WTC11 (cell line): ENCODE measurements at regions not wholly inside any gene's neighbourhood (a gene's known extent, or its start where the extent isn't known, plus 50 kb on each side); places are given as distances from the start of the nearest gene placed in this dataset.

ENCODE experiments used
- ATAC-seq: fragments of 200-7000 bp; cut with Tn5 transposase; 2 replicates; pipeline ENCODE4 v1.10.0; 2021; ENCODE audit warnings: mild to moderate bottlenecking, moderate library complexity
- CTCF ChIA-PET: fragments of 300-600 bp; sonication (Branson Sonifier 250); formaldehyde crosslinking; loops from one replicate; lab custom pipeline; 2021; ENCODE audit warnings: antibody characterized with exemption; lab: Charles Lee
- POLR2A ChIA-PET: fragments of 350-600 bp; sonication (Branson Sonifier 250); formaldehyde crosslinking; loops from one replicate; lab custom pipeline; 2021; ENCODE audit warnings: antibody characterized with exemption; lab: Charles Lee
- DNase-seq: peaks from one replicate; pipeline ENCODE4 v3.0.0; 2021; ENCODE audit warnings: low spot score
- H3K27ac Mint-ChIP-seq: 2 replicates; pipeline ENCODE4 v1.8.0; 2021; ENCODE audit warnings: mixed read lengths
- H3K27me3 Mint-ChIP-seq: 2 replicates; pipeline ENCODE4 v1.8.0; 2021; ENCODE audit warnings: low read depth, mild to moderate bottlenecking, moderate library complexity, mixed read lengths
- H3K36me3 Mint-ChIP-seq: 2 replicates; pipeline ENCODE4 v1.8.0; 2021; ENCODE audit warnings: mixed read lengths
- H3K4me1 Mint-ChIP-seq: 2 replicates; pipeline ENCODE4 v1.8.0; 2022; ENCODE audit warnings: mixed read lengths
- H3K4me3 Mint-ChIP-seq: 2 replicates; pipeline ENCODE4 v1.8.0; 2021; ENCODE audit warnings: mild to moderate bottlenecking, moderate library complexity, mixed read lengths
- H3K9me3 Mint-ChIP-seq: 2 replicates; pipeline ENCODE4 v1.8.0; 2021; ENCODE audit warnings: mixed read lengths
- ATF2 ChIP-seq: sonication (generic); formaldehyde crosslinking; IDR thresholded peaks from 2 replicates; pipeline ENCODE4 v1.8.1; 2022; ENCODE audit warnings: low read depth, missing genetic modification reagents, borderline replicate concordance
- CDX4 ChIP-seq: fragments of 250-450 bp; sonication (Bioruptor Pico); IDR thresholded peaks from 2 replicates; pipeline ENCODE4 v1.9.0; 2021; ENCODE audit warnings: moderate library complexity, mild to moderate bottlenecking, inconsistent platforms, borderline replicate concordance
- GRHL2 ChIP-seq: fragments of 250-450 bp; sonication (Bioruptor Pico); IDR thresholded peaks from 2 replicates; pipeline ENCODE4 v1.8.0; 2022; ENCODE audit warnings: mild to moderate bottlenecking, moderate library complexity; ENCODE audit not compliant: insufficient replicate concordance, severe bottlenecking
- MYBL2 ChIP-seq: sonication (generic); formaldehyde crosslinking; IDR thresholded peaks from 2 replicates; pipeline ENCODE4 v1.8.1; 2023; ENCODE audit warnings: mild to moderate bottlenecking, moderate library complexity, missing genetic modification reagents
- NR2C2 ChIP-seq: sonication (generic); formaldehyde crosslinking; IDR thresholded peaks from 2 replicates; pipeline ENCODE4 v1.8.0; 2022; ENCODE audit warnings: mild to moderate bottlenecking, missing genetic modification reagents
- SMAD3 ChIP-seq: sonication (generic); formaldehyde crosslinking; IDR thresholded peaks from 2 replicates; pipeline ENCODE4 v1.8.0; 2022; ENCODE audit warnings: missing genetic modification reagents, mild to moderate bottlenecking, borderline replicate concordance
- ZNF121 ChIP-seq: sonication (generic); formaldehyde crosslinking; IDR thresholded peaks from 2 replicates; pipeline ENCODE4 v1.8.0; 2023; ENCODE audit warnings: missing genetic modification reagents
- ZNF263 ChIP-seq: sonication (generic); formaldehyde crosslinking; IDR thresholded peaks from 2 replicates; pipeline ENCODE4 v1.8.1; 2022; ENCODE audit warnings: low read depth, mild to moderate bottlenecking, moderate library complexity, missing genetic modification reagents
- ZNF317 ChIP-seq: sonication (generic); formaldehyde crosslinking; IDR thresholded peaks from 2 replicates; pipeline ENCODE4 v1.8.1; 2023; ENCODE audit warnings: low read depth, mild to moderate bottlenecking, moderate library complexity, missing genetic modification reagents, borderline replicate concordance
- ZNF423 ChIP-seq: fragments of 250-450 bp; sonication (Bioruptor Pico); IDR thresholded peaks from 2 replicates; pipeline ENCODE4 v2.1.2; 2022; ENCODE audit warnings: mild to moderate bottlenecking, moderate library complexity
- ZNF512 ChIP-seq: sonication (generic); formaldehyde crosslinking; IDR thresholded peaks from 2 replicates; pipeline ENCODE4 v1.8.1; 2022; ENCODE audit warnings: missing genetic modification reagents, borderline replicate concordance
- TF ChIP-seq, protein P1 (sequence below): fragments of 250-450 bp; sonication (Bioruptor Pico); conservative IDR thresholded peaks from 2 replicates; pipeline ENCODE4 v1.9.0; 2021; ENCODE audit warnings: mild to moderate bottlenecking
- TF ChIP-seq, protein P2 (sequence below): sonication (generic); formaldehyde crosslinking; IDR thresholded peaks from 2 replicates; pipeline ENCODE4 v1.8.0; 2022; ENCODE audit warnings: missing genetic modification reagents
- TF ChIP-seq, protein P3 (sequence below): fragments of 250-450 bp; sonication (Bioruptor Pico); IDR thresholded peaks from 2 replicates; pipeline ENCODE4 v1.9.0; 2021; ENCODE audit warnings: mild to moderate bottlenecking

GRCh38 chr11:43582024-43582862, 98.3 kb upstream of the HSD17B12 start:
- peak overlapping the region; percentile 86 for H3K4me3 Mint-ChIP-seq

DNA sequence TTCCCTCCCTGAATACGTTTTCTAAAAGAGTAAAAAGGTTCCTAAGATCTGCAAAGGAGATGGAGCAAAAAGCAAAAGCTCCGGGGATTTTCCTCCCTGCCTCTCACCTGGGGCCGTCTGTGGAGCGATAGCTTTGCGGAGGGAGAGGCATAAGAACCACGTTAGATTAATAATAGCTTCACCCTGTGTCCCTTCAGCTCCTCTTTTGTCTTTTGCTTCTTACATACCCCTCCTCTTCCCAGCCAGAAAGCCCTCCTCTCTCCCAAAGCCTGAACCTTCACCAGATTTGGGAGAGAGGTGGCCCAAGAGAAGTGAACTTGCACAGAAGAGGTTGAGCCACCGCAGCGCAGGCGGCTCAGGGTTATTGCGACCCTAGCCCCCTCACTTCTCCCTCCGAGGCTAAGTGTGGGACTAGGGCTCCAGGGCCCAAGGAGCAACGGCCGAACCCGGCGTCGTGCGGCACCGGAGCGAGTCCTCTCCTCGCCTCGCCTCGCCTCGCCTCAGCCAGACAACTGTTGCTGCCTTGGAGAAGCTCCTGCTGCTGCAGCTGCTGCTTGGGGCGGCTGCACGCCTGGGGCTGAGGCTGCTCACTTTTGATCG, 97.6 kb upstream of the HSD17B12 start:
- Mint-ChIP-seq H3K4me3 (peak overlapping the region; percentile 86), H3K9me3 (no peaks in the 10 kb centered on the region), H3K36me3 (no peaks in the 10 kb centered on the region), H3K27ac (no peak overlapping the region), H3K27me3 (peaks cover 97% of the 10 kb centered on the region), H3K4me1 (peaks cover 25% of the 10 kb centered on the region)
- ChIA-PET POLR2A (no interaction called here), CTCF (interaction anchor here (0.7 to 2.7 kb wide), 9 partner anchors 10 to 372 kb away, joined by 3 to 8 read pairs (median 6); no protein-coding TSS in a partner anchor)
- DNase-seq: peak; percentile 42
- ATAC-seq: peak; percentile 5
- TF ChIP-seq, protein P1, sequence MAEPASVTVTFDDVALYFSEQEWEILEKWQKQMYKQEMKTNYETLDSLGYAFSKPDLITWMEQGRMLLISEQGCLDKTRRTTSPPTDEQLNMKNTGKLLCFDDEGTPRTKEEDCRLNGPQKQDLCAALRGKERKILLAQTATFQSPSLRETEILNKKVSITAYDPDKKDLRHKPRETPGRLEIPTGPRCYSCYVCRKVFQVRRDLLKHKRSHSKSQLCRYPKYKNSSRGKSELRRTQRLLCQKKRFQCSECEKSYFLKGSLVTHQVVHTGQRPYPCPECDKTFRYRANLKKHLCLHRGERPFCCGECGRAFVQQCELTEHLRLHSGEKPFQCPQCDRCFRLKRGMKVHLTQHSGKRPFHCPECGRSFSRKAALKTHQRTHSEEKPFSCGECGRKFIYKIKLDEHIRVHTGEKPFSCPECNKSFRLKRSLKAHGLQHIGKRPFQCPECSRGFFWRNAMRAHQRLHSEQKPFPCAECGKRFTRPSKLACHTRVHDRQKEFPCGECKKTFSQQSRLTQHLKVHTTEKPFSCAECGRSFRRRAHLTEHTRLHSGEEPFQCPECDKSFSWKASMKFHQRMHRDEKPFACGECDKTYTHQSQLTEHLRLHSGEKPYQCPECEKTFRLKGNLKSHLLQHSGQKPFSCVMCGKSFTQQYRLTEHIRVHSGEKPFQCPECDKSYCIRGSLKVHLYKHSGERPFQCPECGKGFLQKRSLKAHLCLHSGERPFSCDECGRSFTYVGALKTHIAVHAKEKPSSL (CRISPR knock-in tag): no peak
- TF ChIP-seq ZNF423 (no peak), ZNF263 (CRISPR knock-in tag) (no peak), GRHL2 (CRISPR knock-in tag) (no peak), ZNF121 (CRISPR knock-in tag) (no peak), ATF2 (CRISPR knock-in tag) (no peak), NR2C2 (CRISPR knock-in tag) (no peak), SMAD3 (CRISPR knock-in tag) (no peak)

More at GRCh38 chr11:43582024-43582862, 98.3 kb upstream of the HSD17B12 start:
- H3K36me3 Mint-ChIP-seq: no peaks in the 10 kb centered on the region
- DNase-seq (no peak), ATAC-seq (no peak)
- CTCF ChIA-PET: interaction anchor here (0.7 to 2.7 kb wide), 8 partner anchors 9 to 373 kb away, joined by 3 to 8 read pairs (median 6); no protein-coding TSS in a partner anchor
- no peaks in the 10 kb centered on the region for H3K9me3 Mint-ChIP-seq
- H3K4me1 Mint-ChIP-seq: peaks cover 31% of the 10 kb centered on the region
- TF ChIP-seq ZNF512 (CRISPR knock-in tag): no peak
- TF ChIP-seq MYBL2 (CRISPR knock-in tag): no peak
- no peak for TF ChIP-seq CDX4 (CRISPR knock-in tag)
- TF ChIP-seq ZNF317 (CRISPR knock-in tag): no peak
- TF ChIP-seq, protein P2, sequence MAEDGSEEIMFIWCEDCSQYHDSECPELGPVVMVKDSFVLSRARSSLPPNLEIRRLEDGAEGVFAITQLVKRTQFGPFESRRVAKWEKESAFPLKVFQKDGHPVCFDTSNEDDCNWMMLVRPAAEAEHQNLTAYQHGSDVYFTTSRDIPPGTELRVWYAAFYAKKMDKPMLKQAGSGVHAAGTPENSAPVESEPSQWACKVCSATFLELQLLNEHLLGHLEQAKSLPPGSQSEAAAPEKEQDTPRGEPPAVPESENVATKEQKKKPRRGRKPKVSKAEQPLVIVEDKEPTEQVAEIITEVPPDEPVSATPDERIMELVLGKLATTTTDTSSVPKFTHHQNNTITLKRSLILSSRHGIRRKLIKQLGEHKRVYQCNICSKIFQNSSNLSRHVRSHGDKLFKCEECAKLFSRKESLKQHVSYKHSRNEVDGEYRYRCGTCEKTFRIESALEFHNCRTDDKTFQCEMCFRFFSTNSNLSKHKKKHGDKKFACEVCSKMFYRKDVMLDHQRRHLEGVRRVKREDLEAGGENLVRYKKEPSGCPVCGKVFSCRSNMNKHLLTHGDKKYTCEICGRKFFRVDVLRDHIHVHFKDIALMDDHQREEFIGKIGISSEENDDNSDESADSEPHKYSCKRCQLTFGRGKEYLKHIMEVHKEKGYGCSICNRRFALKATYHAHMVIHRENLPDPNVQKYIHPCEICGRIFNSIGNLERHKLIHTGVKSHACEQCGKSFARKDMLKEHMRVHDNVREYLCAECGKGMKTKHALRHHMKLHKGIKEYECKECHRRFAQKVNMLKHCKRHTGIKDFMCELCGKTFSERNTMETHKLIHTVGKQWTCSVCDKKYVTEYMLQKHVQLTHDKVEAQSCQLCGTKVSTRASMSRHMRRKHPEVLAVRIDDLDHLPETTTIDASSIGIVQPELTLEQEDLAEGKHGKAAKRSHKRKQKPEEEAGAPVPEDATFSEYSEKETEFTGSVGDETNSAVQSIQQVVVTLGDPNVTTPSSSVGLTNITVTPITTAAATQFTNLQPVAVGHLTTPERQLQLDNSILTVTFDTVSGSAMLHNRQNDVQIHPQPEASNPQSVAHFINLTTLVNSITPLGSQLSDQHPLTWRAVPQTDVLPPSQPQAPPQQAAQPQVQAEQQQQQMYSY: no peak
- TF ChIP-seq, protein P3, sequence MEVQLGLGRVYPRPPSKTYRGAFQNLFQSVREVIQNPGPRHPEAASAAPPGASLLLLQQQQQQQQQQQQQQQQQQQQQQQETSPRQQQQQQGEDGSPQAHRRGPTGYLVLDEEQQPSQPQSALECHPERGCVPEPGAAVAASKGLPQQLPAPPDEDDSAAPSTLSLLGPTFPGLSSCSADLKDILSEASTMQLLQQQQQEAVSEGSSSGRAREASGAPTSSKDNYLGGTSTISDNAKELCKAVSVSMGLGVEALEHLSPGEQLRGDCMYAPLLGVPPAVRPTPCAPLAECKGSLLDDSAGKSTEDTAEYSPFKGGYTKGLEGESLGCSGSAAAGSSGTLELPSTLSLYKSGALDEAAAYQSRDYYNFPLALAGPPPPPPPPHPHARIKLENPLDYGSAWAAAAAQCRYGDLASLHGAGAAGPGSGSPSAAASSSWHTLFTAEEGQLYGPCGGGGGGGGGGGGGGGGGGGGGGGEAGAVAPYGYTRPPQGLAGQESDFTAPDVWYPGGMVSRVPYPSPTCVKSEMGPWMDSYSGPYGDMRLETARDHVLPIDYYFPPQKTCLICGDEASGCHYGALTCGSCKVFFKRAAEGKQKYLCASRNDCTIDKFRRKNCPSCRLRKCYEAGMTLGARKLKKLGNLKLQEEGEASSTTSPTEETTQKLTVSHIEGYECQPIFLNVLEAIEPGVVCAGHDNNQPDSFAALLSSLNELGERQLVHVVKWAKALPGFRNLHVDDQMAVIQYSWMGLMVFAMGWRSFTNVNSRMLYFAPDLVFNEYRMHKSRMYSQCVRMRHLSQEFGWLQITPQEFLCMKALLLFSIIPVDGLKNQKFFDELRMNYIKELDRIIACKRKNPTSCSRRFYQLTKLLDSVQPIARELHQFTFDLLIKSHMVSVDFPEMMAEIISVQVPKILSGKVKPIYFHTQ (CRISPR knock-in tag): no peak
- TF ChIP-seq, all 79 proteins: peak for 0
- no peak overlapping the region for H3K27ac Mint-ChIP-seq
- POLR2A ChIA-PET: interaction anchor here (0.7 kb wide), 1 partner anchor 98 kb away, joined by 3 read pairs; no protein-coding TSS in a partner anchor
- H3K27me3 Mint-ChIP-seq: peaks cover 97% of the 10 kb centered on the region
